Sigmoid colon (tissue), 6 donors: ENCODE measurements at regions not wholly inside any gene's neighbourhood (a gene's known extent, or its start where the extent isn't known, plus 50 kb on each side); places are given as distances from the start of the nearest gene placed in this dataset.

Experiments used
- DNase-seq: peaks from one replicate; pipeline ENCODE4 v3.0.0-alpha.2; 2019
- H3K27ac ChIP-seq, 4 donors: fragments of 200-600 bp; sonication (generic); one replicate each; pipeline ENCODE4 v1.5.1; 2016 to 2019; ENCODE audit warnings: mild to moderate bottlenecking in 1 of 4
- H3K27me3 ChIP-seq, 3 donors: fragments of 200-600 bp; sonication (generic); one replicate each; pipeline ENCODE4 v1.5.1; 2019; ENCODE audit warnings: mild to moderate bottlenecking in 1 of 3
- H3K36me3 ChIP-seq, 4 donors: fragments of 200-600 bp; sonication (generic); one replicate each; pipeline ENCODE4 v1.5.1; 2016 to 2019
- H3K4me1 ChIP-seq, 4 donors: fragments of 200-600 bp; sonication (generic); one replicate each; pipeline ENCODE4 v1.5.1; 2017 to 2019
- H3K4me3 ChIP-seq, 4 donors: fragments of 200-600 bp; sonication (generic); one replicate each; pipeline ENCODE4 v1.5.1; 2017 to 2019; ENCODE audit warnings: mild to moderate bottlenecking in 2 of 4, moderate library complexity in 1 of 4
- H3K9me3 ChIP-seq, 4 donors: fragments of 200-600 bp in 3 of 4; sonication (generic) in 3 of 4; one replicate each; pipeline versions ENCODE4 v1.5.1 to v1.6.1; 2013 to 2019
- CTCF ChIP-seq, 4 experiments: fragments of 450-650 bp in 3 of 4; fragments of 200-600 bp in 1 of 4; IDR thresholded peaks; one replicate each; pipeline ENCODE4 v1.5.1; 2016 to 2019; ENCODE audit warnings: antibody characterized with exemption in 4 of 4, mild to moderate bottlenecking in 3 of 4, moderate library complexity in 2 of 4
- EP300 ChIP-seq, 4 donors: sonication (generic); formaldehyde crosslinking; IDR thresholded peaks; one replicate each; pipeline ENCODE4 v1.6.1; 2017; ENCODE audit warnings: antibody characterized with exemption in 4 of 4
- POLR2A ChIP-seq, 2 donors: fragments of 450-650 bp; IDR thresholded peaks; one replicate each; pipeline ENCODE4 v1.6.1; 2016; ENCODE audit warnings: antibody characterized with exemption in 2 of 2, mild to moderate bottlenecking in 2 of 2, moderate library complexity in 2 of 2
- POLR2AphosphoS5 ChIP-seq, 4 donors: sonication (generic); formaldehyde crosslinking; IDR thresholded peaks; one replicate each; pipeline ENCODE4 v1.6.1; 2017; ENCODE audit warnings: antibody characterized with exemption in 4 of 4
- WGBS, 2 donors: extraction: QIAGEN DNeasy Blood & Tissue Kit; methylation state at CpG; one replicate each; pipeline ENCODE4 v1.1.7; 2013; 5-methylcytosine and 5-hydroxymethylcytosine counted together
- intact Hi-C: fragments of 100-400 bp; cut with DNase I; formaldehyde crosslinking; loops from one replicate; pipeline ENCODE4 v1.15.1; 2023
- donor health status: healthy with polysubstance abuse.
- donor health status: healthy.

GRCh38 chr6:21992178-21992967 lies 304.5 kb downstream of the PRL start:
- WGBS, 2 donors = 74 to 86% methylated on average over 6 of the region's 6 CpGs
- H3K27me3 ChIP-seq = no peaks in the 10 kb centered on the region
- H3K4me3 ChIP-seq = no peak overlapping the region
- H3K9me3 ChIP-seq = no peaks in the 10 kb centered on the region
- H3K4me1 ChIP-seq = peaks cover 0 to 21% (median 12%) of the 10 kb centered on the region in 4 donors
- H3K27ac ChIP-seq = no peak overlapping the region
- intact Hi-C loops = loop anchor here (10.0 kb wide), 1 partner anchor 152 kb away; no protein-coding TSS in a partner anchor
- no peaks in the 10 kb centered on the region for H3K36me3 ChIP-seq
- DNase-seq = no peak
- no peak for TF ChIP-seq EP300 (IDR thresholded peaks at IDR 0.05)
- TF ChIP-seq POLR2A (IDR thresholded peaks at IDR 0.05) = no peak
- no peak for TF ChIP-seq CTCF (IDR thresholded peaks at IDR 0.05)
- no peak for TF ChIP-seq POLR2AphosphoS5 (IDR thresholded peaks at IDR 0.05)

- TF ChIP-seq POLR2AphosphoS5 (IDR thresholded peaks at IDR 0.05) (no peak), POLR2A (IDR thresholded peaks at IDR 0.05) (no peak), EP300 (IDR thresholded peaks at IDR 0.05) (no peak), CTCF (IDR thresholded peaks at IDR 0.05) (no peak)
- no peak for DNase-seq
- H3K4me1 ChIP-seq = peaks cover 0 to 28% (median 18%) of the 10 kb centered on the region in 4 donors
- intact Hi-C loops = loop anchor here (10.0 kb wide), 1 partner anchor 151 kb away; no protein-coding TSS in a partner anchor
- H3K27me3 ChIP-seq = no peaks in the 10 kb centered on the region
- WGBS, 2 donors = 89 to 95% methylated on average over 2 of the region's 2 CpGs
- H3K36me3 ChIP-seq = no peaks in the 10 kb centered on the region
- H3K9me3 ChIP-seq = no peaks in the 10 kb centered on the region
- no peak overlapping the region for H3K4me3 ChIP-seq
- no peak overlapping the region for H3K27ac ChIP-seq
Measured at GRCh38 chr6:21993841-21994240, 303.0 kb downstream of the PRL start.

DNA sequence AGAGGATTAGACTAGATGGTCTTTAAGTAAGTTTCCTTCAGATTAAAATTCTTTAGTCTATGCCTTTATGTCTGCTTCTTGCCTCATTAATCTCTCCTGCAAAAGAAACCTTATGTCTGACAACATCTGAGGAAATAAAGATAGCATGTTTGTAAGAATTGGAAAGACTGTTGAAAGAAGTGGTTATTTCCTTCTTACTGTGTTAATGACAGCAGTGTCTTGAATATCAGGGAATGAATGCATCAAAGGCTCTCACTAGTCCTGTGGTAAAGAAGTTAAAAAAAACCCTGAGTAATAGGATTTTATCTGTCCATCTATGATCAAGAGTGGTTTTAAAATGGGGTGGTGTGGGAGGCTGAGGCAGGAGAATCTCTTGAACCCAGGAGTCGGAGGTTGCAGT lies 302.0 kb downstream of the PRL start:
- TF ChIP-seq POLR2A (IDR thresholded peaks at IDR 0.05) (no peak), CTCF (IDR thresholded peaks at IDR 0.05) (no peak), POLR2AphosphoS5 (IDR thresholded peaks at IDR 0.05) (no peak), EP300 (IDR thresholded peaks at IDR 0.05) (no peak)
- no peak overlapping the region for H3K4me3 ChIP-seq
- H3K27me3 ChIP-seq = no peaks in the 10 kb centered on the region
- WGBS, 2 donors = 92 to 95% methylated on average over 1 of the region's 1 CpG
- no peaks in the 10 kb centered on the region for H3K36me3 ChIP-seq
- peaks cover 0 to 36% (median 22%) of the 10 kb centered on the region in 4 donors for H3K4me1 ChIP-seq
- intact Hi-C loops = loop anchor here (10.0 kb wide), 1 partner anchor 150 kb away; no protein-coding TSS in a partner anchor
- DNase-seq = no peak
- no peaks in the 10 kb centered on the region for H3K9me3 ChIP-seq
- H3K27ac ChIP-seq = no peak overlapping the region

GRCh38 chr6:21995318-21995717 lies 301.5 kb downstream of the PRL start:
- 93% methylated on average over 2 of the region's 2 CpGs for WGBS, 2 donors
- Histone ChIP-seq H3K36me3 (no peaks in the 10 kb centered on the region), H3K4me3 (no peak overlapping the region), H3K27me3 (no peaks in the 10 kb centered on the region), H3K4me1 (peaks cover 0 to 36% (median 22%) of the 10 kb centered on the region in 4 donors), H3K9me3 (no peaks in the 10 kb centered on the region), H3K27ac (no peak overlapping the region)
- no peak for DNase-seq
- TF ChIP-seq CTCF (IDR thresholded peaks at IDR 0.05) = no peak
- TF ChIP-seq POLR2AphosphoS5 (IDR thresholded peaks at IDR 0.05) = no peak
- TF ChIP-seq POLR2A (IDR thresholded peaks at IDR 0.05) = no peak
- TF ChIP-seq EP300 (IDR thresholded peaks at IDR 0.05) = no peak
- intact Hi-C loops = loop anchor here (10.0 kb wide), 1 partner anchor 149 kb away; no protein-coding TSS in a partner anchor
